Stimulated activated CD4-positive, alpha-beta T cell treated with anti-CD3 and anti-CD28 coated beads, TNF-alpha, amount 100 ng/mL, for 48 hours (primary cell): ENCODE measurements at regions not wholly inside any gene's neighbourhood (a gene's known extent, or its start where the extent isn't known, plus 50 kb on each side); places are given as distances from the start of the nearest gene placed in this dataset.
"Not testable (repeated sequence)": the region's sequence is repeated elsewhere in the genome, so short reads cannot be mapped to it uniquely, and the experiment has no call there.

ENCODE experiments used
- DNase-seq, 3 donors: peaks; one replicate each; pipeline ENCODE4 v3.0.0-alpha.2; 2020; ENCODE audit warnings: low read depth in 3 of 3

- DNase-seq: no peak
Observed at GRCh38 chr10:9023206-9023605, 968.7 kb downstream of the GATA3 start.

GRCh38 chr10:9024210-9024609 lies 969.7 kb downstream of the GATA3 start:
- DNase-seq: no peak

GRCh38 chr10:9028231-9028630 lies 973.7 kb downstream of the GATA3 start:
- no peak for DNase-seq

- no peak for DNase-seq
Observed at GRCh38 chr10:9035355-9035754, 980.9 kb downstream of the GATA3 start.

GRCh38 chr10:9036711-9037204 lies 982.3 kb downstream of the GATA3 start:
- DNase-seq: no peak

GRCh38 chr10:9038146-9038714 lies 983.7 kb downstream of the GATA3 start:
- no peak for DNase-seq

GRCh38 chr10:9043466-9043865 lies 989.0 kb downstream of the GATA3 start:
- no peak for DNase-seq

- no peak for DNase-seq
Observed at GRCh38 chr10:9045311-9045710, 990.8 kb downstream of the GATA3 start.

- DNase-seq: no peak
Observed at GRCh38 chr10:9051328-9051974, 997.0 kb downstream of the GATA3 start.

- no peak for DNase-seq
Observed at GRCh38 chr10:9052767-9053166, 998.3 kb downstream of the GATA3 start.

GRCh38 chr10:9056521-9056920 lies 1002.0 kb downstream of the GATA3 start:
- no peak for DNase-seq

GRCh38 chr10:9057293-9057692 lies 1002.8 kb downstream of the GATA3 start:
- DNase-seq: not testable (repeated sequence)

- DNase-seq: no peak
Observed at GRCh38 chr10:9060314-9060713, 1005.8 kb downstream of the GATA3 start.

GRCh38 chr10:9061871-9062270 lies 1007.4 kb downstream of the GATA3 start:
- DNase-seq: no peak

- no peak for DNase-seq
Observed at GRCh38 chr10:9066152-9066551, 1011.7 kb downstream of the GATA3 start.

GRCh38 chr10:9068003-9068402 lies 1013.5 kb downstream of the GATA3 start:
- no peak for DNase-seq

- DNase-seq: peak in 1 of 3 donors; percentile 37
Observed at GRCh38 chr10:9069136-9069535, 1014.6 kb downstream of the GATA3 start.

GRCh38 chr10:9075420-9075819 lies 1020.9 kb downstream of the GATA3 start:
- no peak for DNase-seq

GRCh38 chr10:9076066-9076465 lies 1021.6 kb downstream of the GATA3 start:
- no peak for DNase-seq

- DNase-seq: no peak
Observed at GRCh38 chr10:9081253-9081652, 1026.8 kb downstream of the GATA3 start.

- no peak for DNase-seq
Observed at GRCh38 chr10:9081961-9082360, 1027.5 kb downstream of the GATA3 start.

GRCh38 chr10:9091530-9092093 lies 1037.1 kb downstream of the GATA3 start:
- peak in 1 of 3 donors; percentile 22 for DNase-seq

GRCh38 chr10:9096288-9096687 lies 1041.8 kb downstream of the GATA3 start:
- DNase-seq: peak in 1 of 3 donors; percentile 15
